ENCODE measurements at regions not wholly inside any gene's neighbourhood (a gene's known extent, or its start where the extent isn't known, plus 50 kb on each side); places are given as distances from the start of the nearest gene placed in this dataset.

DNA sequence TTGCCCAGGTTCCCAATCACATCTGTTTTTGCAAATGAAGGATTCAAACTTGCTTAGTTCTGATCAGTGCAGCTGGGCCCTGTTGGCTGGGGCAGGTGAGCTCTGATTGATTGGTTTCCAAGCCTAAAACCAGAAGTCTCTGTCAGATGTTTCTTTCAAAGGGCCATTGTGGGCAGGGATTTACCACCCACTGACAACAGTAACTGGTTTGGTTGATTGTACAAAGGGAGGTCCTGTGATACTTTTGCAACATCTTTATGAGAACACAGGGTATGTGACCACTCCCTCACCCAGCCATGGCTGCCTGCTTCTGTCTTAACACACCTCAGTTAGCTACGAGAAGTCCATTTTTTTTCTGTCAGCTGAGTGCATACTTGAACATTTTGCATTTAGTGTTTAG lies 184.1 kb downstream of the FLRT2 start:
- H4K20me1 ChIP-seq (replicated peaks; ENCODE audit: insufficient read depth) = no peaks in the 10 kb centered on the region
- H3K79me2 ChIP-seq (replicated peaks; ENCODE audit: insufficient read depth) = no peaks in the 10 kb centered on the region
- Mint-ChIP-seq H3K27ac (no peak overlapping the region), H3K36me3 (ENCODE audit: low read depth) (no peaks in the 10 kb centered on the region), H3K27me3 (ENCODE audit: insufficient read depth, low read depth, poor library complexity) (no peaks in the 10 kb centered on the region), H3K4me1 (no peaks in the 10 kb centered on the region), H3K4me3 (no peak overlapping the region), H3K9me3 (peaks cover 4% of the 10 kb centered on the region; the same call in 1 of the 3 replicates)
- H3K27ac ChIP-seq (ENCODE audit: low read depth) = no peak overlapping the region
- ATAC-seq (no peak), DNase-seq (ENCODE audit: low spot score) (no peak)
- no peak overlapping the region for H3K4me2 ChIP-seq
- no peak overlapping the region for H3K4me3 ChIP-seq
- H3K9me2 ChIP-seq (ENCODE audit: insufficient read depth) = no peaks in the 10 kb centered on the region
- H3K4me1 ChIP-seq (ENCODE audit: insufficient read depth) = no peaks in the 10 kb centered on the region
- no peaks in the 10 kb centered on the region for H3F3A ChIP-seq (replicated peaks; ENCODE audit: low read depth)
- H3K36me3 ChIP-seq (ENCODE audit: insufficient read depth) = no peaks in the 10 kb centered on the region
- no peaks in the 10 kb centered on the region for H3K27me3 ChIP-seq (ENCODE audit: insufficient read depth)
- no peak for TF ChIP-seq STAT1 (IDR thresholded peaks at IDR 0.05; ENCODE audit: unreplicated experiment)
- H2AFZ ChIP-seq = no peak overlapping the region

DNA sequence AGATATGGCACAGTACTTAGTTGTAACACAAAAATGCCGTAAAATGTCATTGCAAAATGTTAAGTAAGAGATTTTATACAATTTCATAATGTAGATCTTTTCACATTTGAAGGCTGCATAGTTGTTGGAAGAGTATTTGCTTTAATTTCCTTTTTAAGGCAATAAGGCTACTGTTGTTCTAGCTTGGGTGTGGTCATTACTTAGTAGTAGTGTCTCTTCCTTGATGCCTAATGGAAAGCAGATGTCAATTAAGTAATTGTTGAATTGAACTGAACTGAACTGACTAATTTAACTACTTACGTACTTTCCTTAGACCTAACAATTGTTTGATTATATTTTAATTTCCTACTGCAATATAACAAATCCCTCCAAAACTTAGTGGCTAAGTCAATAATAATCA lies 181.7 kb downstream of the FLRT2 start:
- H3K27me3 ChIP-seq (ENCODE audit: insufficient read depth) = no peaks in the 10 kb centered on the region
- TF ChIP-seq, protein P1, sequence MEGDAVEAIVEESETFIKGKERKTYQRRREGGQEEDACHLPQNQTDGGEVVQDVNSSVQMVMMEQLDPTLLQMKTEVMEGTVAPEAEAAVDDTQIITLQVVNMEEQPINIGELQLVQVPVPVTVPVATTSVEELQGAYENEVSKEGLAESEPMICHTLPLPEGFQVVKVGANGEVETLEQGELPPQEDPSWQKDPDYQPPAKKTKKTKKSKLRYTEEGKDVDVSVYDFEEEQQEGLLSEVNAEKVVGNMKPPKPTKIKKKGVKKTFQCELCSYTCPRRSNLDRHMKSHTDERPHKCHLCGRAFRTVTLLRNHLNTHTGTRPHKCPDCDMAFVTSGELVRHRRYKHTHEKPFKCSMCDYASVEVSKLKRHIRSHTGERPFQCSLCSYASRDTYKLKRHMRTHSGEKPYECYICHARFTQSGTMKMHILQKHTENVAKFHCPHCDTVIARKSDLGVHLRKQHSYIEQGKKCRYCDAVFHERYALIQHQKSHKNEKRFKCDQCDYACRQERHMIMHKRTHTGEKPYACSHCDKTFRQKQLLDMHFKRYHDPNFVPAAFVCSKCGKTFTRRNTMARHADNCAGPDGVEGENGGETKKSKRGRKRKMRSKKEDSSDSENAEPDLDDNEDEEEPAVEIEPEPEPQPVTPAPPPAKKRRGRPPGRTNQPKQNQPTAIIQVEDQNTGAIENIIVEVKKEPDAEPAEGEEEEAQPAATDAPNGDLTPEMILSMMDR (conservative IDR thresholded peaks at IDR 0.05; ENCODE audit: low read depth in 2 of 2) = no peak
- TF ChIP-seq, protein P2, sequence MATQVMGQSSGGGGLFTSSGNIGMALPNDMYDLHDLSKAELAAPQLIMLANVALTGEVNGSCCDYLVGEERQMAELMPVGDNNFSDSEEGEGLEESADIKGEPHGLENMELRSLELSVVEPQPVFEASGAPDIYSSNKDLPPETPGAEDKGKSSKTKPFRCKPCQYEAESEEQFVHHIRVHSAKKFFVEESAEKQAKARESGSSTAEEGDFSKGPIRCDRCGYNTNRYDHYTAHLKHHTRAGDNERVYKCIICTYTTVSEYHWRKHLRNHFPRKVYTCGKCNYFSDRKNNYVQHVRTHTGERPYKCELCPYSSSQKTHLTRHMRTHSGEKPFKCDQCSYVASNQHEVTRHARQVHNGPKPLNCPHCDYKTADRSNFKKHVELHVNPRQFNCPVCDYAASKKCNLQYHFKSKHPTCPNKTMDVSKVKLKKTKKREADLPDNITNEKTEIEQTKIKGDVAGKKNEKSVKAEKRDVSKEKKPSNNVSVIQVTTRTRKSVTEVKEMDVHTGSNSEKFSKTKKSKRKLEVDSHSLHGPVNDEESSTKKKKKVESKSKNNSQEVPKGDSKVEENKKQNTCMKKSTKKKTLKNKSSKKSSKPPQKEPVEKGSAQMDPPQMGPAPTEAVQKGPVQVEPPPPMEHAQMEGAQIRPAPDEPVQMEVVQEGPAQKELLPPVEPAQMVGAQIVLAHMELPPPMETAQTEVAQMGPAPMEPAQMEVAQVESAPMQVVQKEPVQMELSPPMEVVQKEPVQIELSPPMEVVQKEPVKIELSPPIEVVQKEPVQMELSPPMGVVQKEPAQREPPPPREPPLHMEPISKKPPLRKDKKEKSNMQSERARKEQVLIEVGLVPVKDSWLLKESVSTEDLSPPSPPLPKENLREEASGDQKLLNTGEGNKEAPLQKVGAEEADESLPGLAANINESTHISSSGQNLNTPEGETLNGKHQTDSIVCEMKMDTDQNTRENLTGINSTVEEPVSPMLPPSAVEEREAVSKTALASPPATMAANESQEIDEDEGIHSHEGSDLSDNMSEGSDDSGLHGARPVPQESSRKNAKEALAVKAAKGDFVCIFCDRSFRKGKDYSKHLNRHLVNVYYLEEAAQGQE (IDR thresholded peaks at IDR 0.05; ENCODE audit: unreplicated experiment) = no peak
- TF ChIP-seq, protein P3, sequence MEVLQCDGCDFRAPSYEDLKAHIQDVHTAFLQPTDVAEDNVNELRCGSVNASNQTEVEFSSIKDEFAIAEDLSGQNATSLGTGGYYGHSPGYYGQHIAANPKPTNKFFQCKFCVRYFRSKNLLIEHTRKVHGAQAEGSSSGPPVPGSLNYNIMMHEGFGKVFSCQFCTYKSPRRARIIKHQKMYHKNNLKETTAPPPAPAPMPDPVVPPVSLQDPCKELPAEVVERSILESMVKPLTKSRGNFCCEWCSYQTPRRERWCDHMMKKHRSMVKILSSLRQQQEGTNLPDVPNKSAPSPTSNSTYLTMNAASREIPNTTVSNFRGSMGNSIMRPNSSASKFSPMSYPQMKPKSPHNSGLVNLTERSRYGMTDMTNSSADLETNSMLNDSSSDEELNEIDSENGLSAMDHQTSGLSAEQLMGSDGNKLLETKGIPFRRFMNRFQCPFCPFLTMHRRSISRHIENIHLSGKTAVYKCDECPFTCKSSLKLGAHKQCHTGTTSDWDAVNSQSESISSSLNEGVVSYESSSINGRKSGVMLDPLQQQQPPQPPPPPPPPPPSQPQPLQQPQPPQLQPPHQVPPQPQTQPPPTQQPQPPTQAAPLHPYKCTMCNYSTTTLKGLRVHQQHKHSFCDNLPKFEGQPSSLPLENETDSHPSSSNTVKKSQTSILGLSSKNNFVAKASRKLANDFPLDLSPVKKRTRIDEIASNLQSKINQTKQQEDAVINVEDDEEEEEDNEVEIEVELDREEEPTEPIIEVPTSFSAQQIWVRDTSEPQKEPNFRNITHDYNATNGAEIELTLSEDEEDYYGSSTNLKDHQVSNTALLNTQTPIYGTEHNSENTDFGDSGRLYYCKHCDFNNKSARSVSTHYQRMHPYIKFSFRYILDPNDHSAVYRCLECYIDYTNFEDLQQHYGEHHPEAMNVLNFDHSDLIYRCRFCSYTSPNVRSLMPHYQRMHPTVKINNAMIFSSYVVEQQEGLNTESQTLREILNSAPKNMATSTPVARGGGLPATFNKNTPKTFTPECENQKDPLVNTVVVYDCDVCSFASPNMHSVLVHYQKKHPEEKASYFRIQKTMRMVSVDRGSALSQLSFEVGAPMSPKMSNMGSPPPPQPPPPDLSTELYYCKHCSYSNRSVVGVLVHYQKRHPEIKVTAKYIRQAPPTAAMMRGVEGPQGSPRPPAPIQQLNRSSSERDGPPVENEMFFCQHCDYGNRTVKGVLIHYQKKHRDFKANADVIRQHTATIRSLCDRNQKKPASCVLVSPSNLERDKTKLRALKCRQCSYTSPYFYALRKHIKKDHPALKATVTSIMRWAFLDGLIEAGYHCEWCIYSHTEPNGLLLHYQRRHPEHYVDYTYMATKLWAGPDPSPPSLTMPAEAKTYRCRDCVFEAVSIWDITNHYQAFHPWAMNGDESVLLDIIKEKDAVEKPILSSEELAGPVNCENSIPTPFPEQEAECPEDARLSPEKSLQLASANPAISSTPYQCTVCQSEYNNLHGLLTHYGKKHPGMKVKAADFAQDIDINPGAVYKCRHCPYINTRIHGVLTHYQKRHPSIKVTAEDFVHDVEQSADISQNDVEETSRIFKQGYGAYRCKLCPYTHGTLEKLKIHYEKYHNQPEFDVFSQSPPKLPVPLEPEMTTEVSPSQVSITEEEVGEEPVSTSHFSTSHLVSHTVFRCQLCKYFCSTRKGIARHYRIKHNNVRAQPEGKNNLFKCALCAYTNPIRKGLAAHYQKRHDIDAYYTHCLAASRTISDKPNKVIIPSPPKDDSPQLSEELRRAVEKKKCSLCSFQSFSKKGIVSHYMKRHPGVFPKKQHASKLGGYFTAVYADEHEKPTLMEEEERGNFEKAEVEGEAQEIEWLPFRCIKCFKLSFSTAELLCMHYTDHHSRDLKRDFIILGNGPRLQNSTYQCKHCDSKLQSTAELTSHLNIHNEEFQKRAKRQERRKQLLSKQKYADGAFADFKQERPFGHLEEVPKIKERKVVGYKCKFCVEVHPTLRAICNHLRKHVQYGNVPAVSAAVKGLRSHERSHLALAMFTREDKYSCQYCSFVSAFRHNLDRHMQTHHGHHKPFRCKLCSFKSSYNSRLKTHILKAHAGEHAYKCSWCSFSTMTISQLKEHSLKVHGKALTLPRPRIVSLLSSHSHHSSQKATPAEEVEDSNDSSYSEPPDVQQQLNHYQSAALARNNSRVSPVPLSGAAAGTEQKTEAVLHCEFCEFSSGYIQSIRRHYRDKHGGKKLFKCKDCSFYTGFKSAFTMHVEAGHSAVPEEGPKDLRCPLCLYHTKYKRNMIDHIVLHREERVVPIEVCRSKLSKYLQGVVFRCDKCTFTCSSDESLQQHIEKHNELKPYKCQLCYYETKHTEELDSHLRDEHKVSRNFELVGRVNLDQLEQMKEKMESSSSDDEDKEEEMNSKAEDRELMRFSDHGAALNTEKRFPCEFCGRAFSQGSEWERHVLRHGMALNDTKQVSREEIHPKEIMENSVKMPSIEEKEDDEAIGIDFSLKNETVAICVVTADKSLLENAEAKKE (CRISPR knock-in tag; IDR thresholded peaks at IDR 0.05) = no peak
- TF ChIP-seq ZNF331 (CRISPR knock-in tag; IDR thresholded peaks at IDR 0.05; ENCODE audit: low read depth) = no peak
- TF ChIP-seq EZH2 (IDR thresholded peaks at IDR 0.05; ENCODE audit: low read depth, unreplicated experiment) = no peak
- H3K4me2 ChIP-seq = no peak overlapping the region
- no peaks in the 10 kb centered on the region for H3K4me1 Mint-ChIP-seq
- H3K27ac ChIP-seq (ENCODE audit: low read depth) = no peak overlapping the region
- H3K27ac Mint-ChIP-seq = no peak overlapping the region
- H2AFZ ChIP-seq = no peak overlapping the region
- H4K20me1 ChIP-seq (replicated peaks; ENCODE audit: insufficient read depth) = no peaks in the 10 kb centered on the region
- H3K4me3 ChIP-seq = no peak overlapping the region
- H3K79me2 ChIP-seq (replicated peaks; ENCODE audit: insufficient read depth) = no peaks in the 10 kb centered on the region
- no peaks in the 10 kb centered on the region for H3K27me3 Mint-ChIP-seq (ENCODE audit: insufficient read depth, low read depth, poor library complexity)
- DNase-seq (ENCODE audit: low spot score) = no peak
- no peak overlapping the region for H3K4me3 Mint-ChIP-seq
- no peaks in the 10 kb centered on the region for H3K4me1 ChIP-seq (ENCODE audit: insufficient read depth)
- no peaks in the 10 kb centered on the region for H3F3A ChIP-seq (replicated peaks; ENCODE audit: low read depth)
- H3K36me3 ChIP-seq (ENCODE audit: insufficient read depth) = no peaks in the 10 kb centered on the region
- no peaks in the 10 kb centered on the region for H3K9me3 Mint-ChIP-seq
- H3K36me3 Mint-ChIP-seq (ENCODE audit: low read depth) = no peaks in the 10 kb centered on the region
- H3K9me2 ChIP-seq (ENCODE audit: insufficient read depth) = no peaks in the 10 kb centered on the region
- no peak for ATAC-seq

Data from GM23338 (cell line).